ENCODE measurements at regions not wholly inside any gene's neighbourhood (a gene's known extent, or its start where the extent isn't known, plus 50 kb on each side); places are given as distances from the start of the nearest gene placed in this dataset.

- Histone ChIP-seq H3K4me1 (no peaks in the 10 kb centered on the region), H3K27me3 (no peaks in the 10 kb centered on the region), H3K36me3 (no peaks in the 10 kb centered on the region), H3K27ac (no peak overlapping the region), H3K9me3 (no peaks in the 10 kb centered on the region), H3K4me3 (no peak overlapping the region)
- no peak for TF ChIP-seq POLR2A (IDR thresholded peaks at IDR 0.05)
- no peak for TF ChIP-seq CTCF (IDR thresholded peaks at IDR 0.05 in 4 of 5, conservative IDR thresholded peaks at IDR 0.05 in 1 of 5)
- DNase-seq = no peak
- in situ Hi-C loops (cut with MboI; ENCODE audit: low sequenced_read_pairs in 4 of 4) = no loop called here
- intact Hi-C loops (cut with DNase I; ENCODE audit: low total_unique reads) = no loop called here
- ATAC-seq = no peak
Observed at GRCh38 chr5:167064198-167064776, 1227.2 kb upstream of the WWC1 start.

GRCh38 chr5:167065794-167066193, 1225.7 kb upstream of the WWC1 start:
- ATAC-seq = no peak
- Histone ChIP-seq H3K9me3 (no peaks in the 10 kb centered on the region), H3K36me3 (no peaks in the 10 kb centered on the region), H3K27me3 (no peaks in the 10 kb centered on the region), H3K4me1 (no peaks in the 10 kb centered on the region), H3K27ac (no peak overlapping the region), H3K4me3 (no peak overlapping the region)
- TF ChIP-seq POLR2A (IDR thresholded peaks at IDR 0.05) (no peak), CTCF (IDR thresholded peaks at IDR 0.05 in 4 of 5, conservative IDR thresholded peaks at IDR 0.05 in 1 of 5) (no peak)
- DNase-seq = no peak
- in situ Hi-C loops (cut with MboI; ENCODE audit: low sequenced_read_pairs in 4 of 4) (no loop called here), intact Hi-C loops (cut with DNase I; ENCODE audit: low total_unique reads) (no loop called here)

GRCh38 chr5:167071981-167072610, 1219.3 kb upstream of the WWC1 start:
- intact Hi-C loops (cut with DNase I; ENCODE audit: low total_unique reads) = no loop called here
- no peaks in the 10 kb centered on the region for H3K27me3 ChIP-seq
- H3K4me3 ChIP-seq = no peak overlapping the region
- no peak for DNase-seq
- in situ Hi-C loops (cut with MboI; ENCODE audit: low sequenced_read_pairs in 4 of 4) = no loop called here
- no peak for ATAC-seq
- no peak for TF ChIP-seq POLR2A (IDR thresholded peaks at IDR 0.05)
- TF ChIP-seq CTCF (IDR thresholded peaks at IDR 0.05 in 4 of 5, conservative IDR thresholded peaks at IDR 0.05 in 1 of 5) = no peak
- H3K4me1 ChIP-seq = no peaks in the 10 kb centered on the region
- no peaks in the 10 kb centered on the region for H3K9me3 ChIP-seq
- no peak overlapping the region for H3K27ac ChIP-seq
- no peaks in the 10 kb centered on the region for H3K36me3 ChIP-seq

GRCh38 chr5:167081561-167081960, 1209.9 kb upstream of the WWC1 start:
- H3K4me1 ChIP-seq = no peaks in the 10 kb centered on the region
- in situ Hi-C loops (cut with MboI; ENCODE audit: low sequenced_read_pairs in 4 of 4) = no loop called here
- DNase-seq (no peak), ATAC-seq (no peak)
- no peak overlapping the region for H3K27ac ChIP-seq
- TF ChIP-seq CTCF (IDR thresholded peaks at IDR 0.05 in 4 of 5, conservative IDR thresholded peaks at IDR 0.05 in 1 of 5) (no peak), POLR2A (IDR thresholded peaks at IDR 0.05) (no peak)
- intact Hi-C loops (cut with DNase I; ENCODE audit: low total_unique reads) = no loop called here
- H3K9me3 ChIP-seq = no peaks in the 10 kb centered on the region
- no peaks in the 10 kb centered on the region for H3K27me3 ChIP-seq
- H3K4me3 ChIP-seq = no peak overlapping the region
- H3K36me3 ChIP-seq = no peaks in the 10 kb centered on the region

GRCh38 chr5:167096816-167097215, 1194.6 kb upstream of the WWC1 start:
- no peaks in the 10 kb centered on the region for H3K36me3 ChIP-seq
- TF ChIP-seq CTCF (IDR thresholded peaks at IDR 0.05 in 4 of 5, conservative IDR thresholded peaks at IDR 0.05 in 1 of 5) (no peak), POLR2A (IDR thresholded peaks at IDR 0.05) (no peak)
- no peaks in the 10 kb centered on the region for H3K9me3 ChIP-seq
- H3K27ac ChIP-seq = no peak overlapping the region
- no peak for ATAC-seq
- no peak overlapping the region for H3K4me3 ChIP-seq
- no peaks in the 10 kb centered on the region for H3K4me1 ChIP-seq
- DNase-seq = no peak
- no peaks in the 10 kb centered on the region for H3K27me3 ChIP-seq
- intact Hi-C loops (cut with DNase I; ENCODE audit: low total_unique reads) = no loop called here
- in situ Hi-C loops (cut with MboI; ENCODE audit: low sequenced_read_pairs in 4 of 4) = no loop called here

Data from gastrocnemius medialis (tissue), 4 donors.